SK-N-SH treated with all-trans-retinoic acid at 6 μM for 48 hours (cell line): ENCODE measurements at regions not wholly inside any gene's neighbourhood (a gene's known extent, or its start where the extent isn't known, plus 50 kb on each side); places are given as distances from the start of the nearest gene placed in this dataset.

ENCODE experiments used
- ARNTL ChIP-seq: fragments of 450-650 bp; formaldehyde crosslinking; IDR thresholded peaks from 2 replicates; pipeline ENCODE4 v1.5.0; 2020; ENCODE audit warnings: low read depth, mild to moderate bottlenecking, moderate library complexity, borderline replicate concordance
- PATZ1 ChIP-seq: fragments of 250-450 bp; sonication (Bioruptor Pico); IDR thresholded peaks from 2 replicates; pipeline ENCODE4 v1.8.0; 2020; ENCODE audit warnings: mild to moderate bottlenecking, moderate library complexity, borderline replicate concordance
- ZFP3 ChIP-seq: fragments of 250-450 bp; sonication (Bioruptor Pico); IDR thresholded peaks from 2 replicates; pipeline ENCODE4 v1.5.0; 2020; ENCODE audit warnings: mild to moderate bottlenecking, moderate library complexity
- ZNF565 ChIP-seq: fragments of 450-650 bp; formaldehyde crosslinking; conservative IDR thresholded peaks from 2 replicates; pipeline ENCODE4 v1.5.0; 2020; ENCODE audit warnings: low read depth, mild to moderate bottlenecking, moderate library complexity

- TF ChIP-seq PATZ1 (CRISPR knock-in tag) (no peak), ZNF565 (no peak), ZFP3 (CRISPR knock-in tag) (no peak), ARNTL (CRISPR knock-in tag) (no peak)
These were observed 350.0 kb downstream of the FGFR2 start for GRCh38 chr10:121248266-121248665.
